MCF 10A (cell line): ENCODE measurements at regions not wholly inside any gene's neighbourhood (a gene's known extent, or its start where the extent isn't known, plus 50 kb on each side); places are given as distances from the start of the nearest gene placed in this dataset.

ENCODE experiments used
- BruUV-seq: library from RNA; stranded (reverse); fragments of 400-500 nt; replicated peaks from 2 replicates; lab custom pipeline; 2021; lab: Mats Ljungman, UMichigan
- CTCF ChIA-PET: fragments of 300-600 bp; sonication (Branson Sonifier 250); formaldehyde crosslinking; extraction: SDS; loops from one replicate; lab custom pipeline; 2021; ENCODE audit warnings: antibody characterized with exemption, inconsistent platforms; lab: Yijun Ruan, JAX
- POLR2A ChIA-PET: fragments of 300-600, 350-650 bp; sonication (Branson Sonifier 250); formaldehyde crosslinking; extraction: SDS; loops from one replicate; lab custom pipeline; 2020; ENCODE audit warnings: antibody characterized with exemption, inconsistent platforms; lab: Yijun Ruan, JAX
- DNase-seq: peaks from one replicate; pipeline ENCODE4 v3.0.0-alpha.2; 2018; ENCODE audit not compliant: unreplicated experiment
- H3K27ac Mint-ChIP-seq: one replicate; pipeline ENCODE4 v1.8.0; 2022; ENCODE audit warnings: mild to moderate bottlenecking, low read depth, mixed read lengths; ENCODE audit not compliant: unreplicated experiment
- H3K27me3 Mint-ChIP-seq: one replicate; pipeline ENCODE4 v1.8.0; 2022; ENCODE audit warnings: mixed read lengths; ENCODE audit not compliant: insufficient read depth, unreplicated experiment
- H3K36me3 Mint-ChIP-seq: one replicate; pipeline ENCODE4 v1.8.0; 2022; ENCODE audit warnings: mild to moderate bottlenecking, moderate library complexity, mixed read lengths; ENCODE audit not compliant: insufficient read depth, unreplicated experiment
- H3K4me1 Mint-ChIP-seq: one replicate; pipeline ENCODE4 v1.8.0; 2022; ENCODE audit warnings: mixed read lengths; ENCODE audit not compliant: insufficient read depth, unreplicated experiment
- H3K4me3 Mint-ChIP-seq: one replicate; pipeline ENCODE4 v1.8.0; 2022; ENCODE audit warnings: mild to moderate bottlenecking, moderate library complexity, mixed read lengths; ENCODE audit not compliant: unreplicated experiment
- H3K9me3 Mint-ChIP-seq: one replicate; pipeline ENCODE4 v1.8.0; 2022; ENCODE audit warnings: mixed read lengths; ENCODE audit not compliant: unreplicated experiment
- CTCF ChIP-seq: fragments of 200-600 bp; IDR thresholded peaks from one replicate; pipeline ENCODE4 v1.8.0; 2022; ENCODE audit warnings: antibody characterized with exemption, mild to moderate bottlenecking; ENCODE audit not compliant: unreplicated experiment
- intact Hi-C: fragments of 100-400 bp; cut with micrococcal nuclease; formaldehyde crosslinking; loops from 2 replicates; pipeline ENCODE4 v1.14.1; 2022

GRCh38 chr1:96073100-96073499 is 648.5 kb upstream of the PTBP2 start:
- CTCF ChIA-PET = interaction anchor here (0.5 kb wide), 1 partner anchor 792 kb away, joined by 4 read pairs; no protein-coding TSS in a partner anchor
- no peaks in the 10 kb centered on the region for H3K36me3 Mint-ChIP-seq

GRCh38 chr1:96074422-96074821 is 647.2 kb upstream of the PTBP2 start:
- BruUV-seq = no TSS peak
- Mint-ChIP-seq H3K36me3 (no peaks in the 10 kb centered on the region), H3K4me1 (peaks cover 21% of the 10 kb centered on the region), H3K27ac (no peak overlapping the region), H3K9me3 (no peaks in the 10 kb centered on the region), H3K27me3 (no peaks in the 10 kb centered on the region), H3K4me3 (no peak overlapping the region)
- no peak for DNase-seq
- intact Hi-C loops = no loop called here
- no peak for TF ChIP-seq CTCF
- ChIA-PET POLR2A (interaction anchor here (0.9 kb wide), 2 partner anchors 80 to 1019 kb away, joined by 3 to 4 read pairs; no protein-coding TSS in a partner anchor), CTCF (interaction anchor here (0.6 to 1.1 kb wide), 2 partner anchors 20 to 122 kb away, joined by 3 to 4 read pairs; no protein-coding TSS in a partner anchor)

More at GRCh38 chr1:96073100-96073499, 648.5 kb upstream of the PTBP2 start:
- Mint-ChIP-seq H3K9me3 (no peaks in the 10 kb centered on the region), H3K27ac (no peak overlapping the region), H3K4me3 (no peak overlapping the region), H3K4me1 (peaks cover 21% of the 10 kb centered on the region), H3K27me3 (no peaks in the 10 kb centered on the region)
- POLR2A ChIA-PET = no interaction called here
- TF ChIP-seq CTCF = no peak
- intact Hi-C loops = no loop called here
- DNase-seq = no peak
- no TSS peak for BruUV-seq

- H3K4me3 Mint-ChIP-seq = no peak overlapping the region
- H3K36me3 Mint-ChIP-seq = no peaks in the 10 kb centered on the region
- peaks cover 23% of the 10 kb centered on the region for H3K4me1 Mint-ChIP-seq
- BruUV-seq = no TSS peak
- H3K27ac Mint-ChIP-seq = no peak overlapping the region
- H3K9me3 Mint-ChIP-seq = peaks cover 3% of the 10 kb centered on the region
- TF ChIP-seq CTCF = no peak
- ChIA-PET CTCF (interaction anchor here (0.6 to 1.1 kb wide), 2 partner anchors 19 to 1211 kb away, joined by 3 to 4 read pairs; no protein-coding TSS in a partner anchor), POLR2A (interaction anchor here (0.9 kb wide), 2 partner anchors 80 to 1019 kb away, joined by 3 to 4 read pairs; no protein-coding TSS in a partner anchor)
- DNase-seq = no peak
- intact Hi-C loops = no loop called here
- no peaks in the 10 kb centered on the region for H3K27me3 Mint-ChIP-seq
These were observed 646.6 kb upstream of the PTBP2 start for GRCh38 chr1:96074876-96075577.

- peaks cover 27% of the 10 kb centered on the region for H3K4me1 Mint-ChIP-seq
- CTCF ChIA-PET = interaction anchor here (0.6 kb wide), 1 partner anchor 1212 kb away, joined by 3 read pairs; no protein-coding TSS in a partner anchor
- peak overlapping the region; percentile 80 for H3K27ac Mint-ChIP-seq
- TF ChIP-seq CTCF = no peak
- no peaks in the 10 kb centered on the region for H3K36me3 Mint-ChIP-seq
- H3K4me3 Mint-ChIP-seq = no peak overlapping the region
- intact Hi-C loops = no loop called here
- peak; percentile 75 for DNase-seq
- POLR2A ChIA-PET = no interaction called here
- H3K9me3 Mint-ChIP-seq = peaks cover 8% of the 10 kb centered on the region
- no peaks in the 10 kb centered on the region for H3K27me3 Mint-ChIP-seq
- no TSS peak for BruUV-seq
These were observed 645.7 kb upstream of the PTBP2 start for GRCh38 chr1:96075704-96076455.
